GM23338 (cell line): ENCODE measurements at regions not wholly inside any gene's neighbourhood (a gene's known extent, or its start where the extent isn't known, plus 50 kb on each side); places are given as distances from the start of the nearest gene placed in this dataset.
A peak's percentile ranks its signal among the peaks of the same experiment; 100 is the strongest.

Experiments
- ATAC-seq: fragments of 200-7000 bp; cut with Tn5 transposase; 3 replicates; pipeline ENCODE4 v1.9.1; 2020
- DNase-seq: peaks from one replicate; pipeline ENCODE4 v3.0.0-alpha.2; 2015; ENCODE audit warnings: low spot score
- H2AFZ ChIP-seq: fragments of 200-600 bp; sonication (generic); 2 replicates; pipeline ENCODE4 v1.8.0; 2016; ENCODE audit warnings: antibody characterized with exemption, mild to moderate bottlenecking, moderate library complexity
- H3F3A ChIP-seq: fragments of 200-600 bp; sonication (generic); replicated peaks from 2 replicates; pipeline ENCODE4 v1.8.0; 2017; ENCODE audit warnings: antibody characterized with exemption, mixed run types, low read depth
- H3K27ac ChIP-seq: fragments of 200-600 bp; sonication (generic); 2 replicates; pipeline ENCODE4 v1.6.1; 2016; ENCODE audit warnings: low read depth
- H3K27me3 ChIP-seq: fragments of 200-600 bp; sonication (generic); 2 replicates; pipeline ENCODE4 v1.8.0; 2016; ENCODE audit warnings: mild to moderate bottlenecking, mixed run types, moderate library complexity; ENCODE audit not compliant: insufficient read depth
- H3K36me3 ChIP-seq: fragments of 200-600 bp; sonication (generic); 2 replicates; pipeline ENCODE4 v1.8.0; 2016; ENCODE audit warnings: mild to moderate bottlenecking; ENCODE audit not compliant: insufficient read depth
- H3K4me1 ChIP-seq: fragments of 200-600 bp; sonication (generic); 2 replicates; pipeline ENCODE4 v1.8.0; 2016; ENCODE audit warnings: mild to moderate bottlenecking, moderate library complexity; ENCODE audit not compliant: insufficient read depth
- H3K4me2 ChIP-seq: fragments of 200-600 bp; sonication (generic); 2 replicates; pipeline ENCODE4 v1.7.1; 2017; ENCODE audit warnings: mixed run types
- H3K4me3 ChIP-seq: fragments of 200-600 bp; sonication (generic); 2 replicates; pipeline ENCODE4 v1.6.1; 2016; ENCODE audit warnings: mixed run types
- H3K79me2 ChIP-seq: fragments of 200-600 bp; sonication (generic); replicated peaks from 2 replicates; pipeline ENCODE4 v1.8.0; 2017; ENCODE audit warnings: mild to moderate bottlenecking; ENCODE audit not compliant: insufficient read depth
- H3K9me2 ChIP-seq: fragments of 200-600 bp; sonication (generic); 2 replicates; pipeline ENCODE4 v1.8.0; 2017; ENCODE audit not compliant: insufficient read depth
- H4K20me1 ChIP-seq: fragments of 200-600 bp; sonication (generic); replicated peaks from 2 replicates; pipeline ENCODE4 v1.8.0; 2017; ENCODE audit warnings: mild to moderate bottlenecking; ENCODE audit not compliant: insufficient read depth
- H3K27ac Mint-ChIP-seq: 2 replicates; pipeline ENCODE4 v1.8.0; 2020; ENCODE audit warnings: inconsistent platforms, mild to moderate bottlenecking, moderate library complexity, mixed read lengths
- H3K27me3 Mint-ChIP-seq: 3 replicates; pipeline ENCODE4 v1.8.0; 2022; ENCODE audit warnings: low read depth, mild to moderate bottlenecking, moderate library complexity, mixed read lengths, inconsistent platforms; ENCODE audit not compliant: insufficient read depth, poor library complexity
- H3K36me3 Mint-ChIP-seq: 3 replicates; pipeline ENCODE4 v1.8.0; 2021; ENCODE audit warnings: low read depth, mild to moderate bottlenecking, inconsistent platforms, moderate library complexity, mixed read lengths
- H3K4me1 Mint-ChIP-seq: 3 replicates; pipeline ENCODE4 v1.8.0; 2020; ENCODE audit warnings: mild to moderate bottlenecking, inconsistent platforms, mixed read lengths
- H3K4me3 Mint-ChIP-seq: 3 replicates; pipeline ENCODE4 v1.8.0; 2021; ENCODE audit warnings: moderate library complexity, mild to moderate bottlenecking, inconsistent platforms, mixed read lengths
- H3K9me3 Mint-ChIP-seq: 3 replicates; pipeline ENCODE4 v1.8.0; 2020; ENCODE audit warnings: moderate library complexity, mild to moderate bottlenecking, inconsistent platforms, mixed read lengths
- EZH2 ChIP-seq: fragments of 200-600 bp; sonication (generic); IDR thresholded peaks from one replicate; pipeline ENCODE4 v1.8.0; 2017; ENCODE audit warnings: antibody characterized with exemption, mild to moderate bottlenecking, low read depth; ENCODE audit not compliant: unreplicated experiment
- NANOG ChIP-seq: IDR thresholded peaks from 2 replicates; pipeline ENCODE4 v1.6.1; 2016; ENCODE audit warnings: antibody characterized with exemption, borderline replicate concordance
- POLR2AphosphoS5 ChIP-seq: IDR thresholded peaks from 2 replicates; pipeline ENCODE4 v1.6.1; 2016; ENCODE audit warnings: antibody characterized with exemption, low read depth
- STAT1 ChIP-seq: IDR thresholded peaks from one replicate; pipeline ENCODE4 v1.6.1; 2016; ENCODE audit warnings: antibody characterized with exemption; ENCODE audit not compliant: unreplicated experiment
- ZNF114 ChIP-seq: fragments of 250-450 bp; sonication (Bioruptor Pico); IDR thresholded peaks from 2 replicates; pipeline ENCODE4 v1.5.0; 2020; ENCODE audit warnings: mild to moderate bottlenecking, moderate library complexity
- ZNF331 ChIP-seq: fragments of 250-450 bp; sonication (Bioruptor Pico); IDR thresholded peaks from 2 replicates; pipeline ENCODE4 v1.5.0; 2020; ENCODE audit warnings: low read depth, mild to moderate bottlenecking, moderate library complexity
- TF ChIP-seq, protein P1 (sequence below), 2 experiments: fragments of 200-600 bp in 1 of 2; sonication (generic) in 1 of 2; conservative IDR thresholded peaks; 2 replicates each; pipeline versions ENCODE4 v1.5.1 to v1.6.1; 2016 to 2017; ENCODE audit warnings: antibody characterized with exemption in 2 of 2, low read depth in 2 of 2, mild to moderate bottlenecking in 2 of 2, moderate library complexity in 1 of 2
- TF ChIP-seq, protein P2 (sequence below): IDR thresholded peaks from one replicate; pipeline ENCODE4 v1.6.1; 2018; ENCODE audit warnings: antibody characterized with exemption; ENCODE audit not compliant: unreplicated experiment
- TF ChIP-seq, protein P3 (sequence below): IDR thresholded peaks from 2 replicates; pipeline ENCODE4 v1.6.1; 2016; ENCODE audit warnings: antibody characterized with exemption
- TF ChIP-seq, protein P4 (sequence below): fragments of 250-450 bp; sonication (Bioruptor Pico); IDR thresholded peaks from 2 replicates; pipeline ENCODE4 v1.5.0; 2020; ENCODE audit warnings: mild to moderate bottlenecking, moderate library complexity

DNA sequence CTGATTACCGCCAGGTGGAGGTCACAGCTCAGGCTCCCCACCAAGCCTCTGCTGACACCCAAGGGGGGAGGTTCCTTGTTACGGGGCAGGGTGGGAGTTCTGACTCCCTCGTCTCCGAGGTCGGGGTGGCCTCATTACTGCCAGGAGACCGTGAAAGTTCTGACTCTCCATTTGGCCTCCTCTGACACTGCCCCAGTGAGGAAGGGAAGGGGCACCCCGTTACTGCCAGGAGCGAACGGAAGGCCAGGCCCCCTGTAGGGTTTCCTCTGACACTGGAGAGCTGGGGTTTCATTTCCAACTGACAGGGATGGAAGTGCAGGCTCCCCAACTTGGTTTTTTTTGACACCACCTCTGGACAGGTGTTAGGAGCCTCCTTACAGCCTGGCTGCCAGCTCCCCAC, 138.1 kb upstream of the EEPD1 start:
- Histone ChIP-seq H3K4me1 (no peaks in the 10 kb centered on the region), H3K36me3 (no peaks in the 10 kb centered on the region), H3K27me3 (no peaks in the 10 kb centered on the region), H3K27ac (no peak overlapping the region), H3K4me3 (no peak overlapping the region), H4K20me1 (no peaks in the 10 kb centered on the region), H3K79me2 (no peaks in the 10 kb centered on the region), H3F3A (no peaks in the 10 kb centered on the region), H3K9me2 (no peaks in the 10 kb centered on the region), H2AFZ (no peak overlapping the region), H3K4me2 (no peak overlapping the region)
- ATAC-seq, result no peak
- Mint-ChIP-seq H3K9me3 (no peaks in the 10 kb centered on the region), H3K4me3 (no peak overlapping the region), H3K27me3 (peaks cover 10% of the 10 kb centered on the region), H3K4me1 (peaks cover 10% of the 10 kb centered on the region), H3K36me3 (no peaks in the 10 kb centered on the region), H3K27ac (no peak overlapping the region)
- DNase-seq, result no peak
- TF ChIP-seq STAT1, result no peak
- TF ChIP-seq, protein P1, sequence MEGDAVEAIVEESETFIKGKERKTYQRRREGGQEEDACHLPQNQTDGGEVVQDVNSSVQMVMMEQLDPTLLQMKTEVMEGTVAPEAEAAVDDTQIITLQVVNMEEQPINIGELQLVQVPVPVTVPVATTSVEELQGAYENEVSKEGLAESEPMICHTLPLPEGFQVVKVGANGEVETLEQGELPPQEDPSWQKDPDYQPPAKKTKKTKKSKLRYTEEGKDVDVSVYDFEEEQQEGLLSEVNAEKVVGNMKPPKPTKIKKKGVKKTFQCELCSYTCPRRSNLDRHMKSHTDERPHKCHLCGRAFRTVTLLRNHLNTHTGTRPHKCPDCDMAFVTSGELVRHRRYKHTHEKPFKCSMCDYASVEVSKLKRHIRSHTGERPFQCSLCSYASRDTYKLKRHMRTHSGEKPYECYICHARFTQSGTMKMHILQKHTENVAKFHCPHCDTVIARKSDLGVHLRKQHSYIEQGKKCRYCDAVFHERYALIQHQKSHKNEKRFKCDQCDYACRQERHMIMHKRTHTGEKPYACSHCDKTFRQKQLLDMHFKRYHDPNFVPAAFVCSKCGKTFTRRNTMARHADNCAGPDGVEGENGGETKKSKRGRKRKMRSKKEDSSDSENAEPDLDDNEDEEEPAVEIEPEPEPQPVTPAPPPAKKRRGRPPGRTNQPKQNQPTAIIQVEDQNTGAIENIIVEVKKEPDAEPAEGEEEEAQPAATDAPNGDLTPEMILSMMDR (conservative IDR thresholded peaks at IDR 0.05; ENCODE audit: low read depth in 2 of 2), result 0 out of 4 replicates have a peak, but pooled peaks of 1 of the 2 experiments have one; percentile 10

DNA sequence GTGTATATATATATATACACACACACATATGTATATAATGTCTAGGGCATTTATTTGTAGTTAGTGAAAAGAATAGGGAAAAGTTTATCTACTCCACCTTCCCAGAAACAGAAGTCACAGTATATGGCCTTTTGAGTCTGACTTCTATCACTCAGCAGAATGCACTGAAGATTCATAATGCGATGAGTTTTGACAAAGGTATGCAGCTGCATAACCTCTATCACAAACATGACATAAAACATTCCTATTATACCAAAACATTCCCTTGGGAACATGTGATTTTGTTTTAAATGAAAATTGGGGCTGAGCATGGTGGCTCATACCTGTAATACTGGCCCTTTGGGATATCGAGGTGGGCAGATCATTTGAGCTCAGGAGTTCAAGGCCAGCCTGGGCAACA, 137.3 kb upstream of the EEPD1 start:
- H4K20me1 ChIP-seq, result no peaks in the 10 kb centered on the region
- no peak overlapping the region for H2AFZ ChIP-seq
- no peaks in the 10 kb centered on the region for H3F3A ChIP-seq
- Mint-ChIP-seq H3K4me3 (no peak overlapping the region), H3K4me1 (peaks cover 10% of the 10 kb centered on the region), H3K36me3 (no peaks in the 10 kb centered on the region), H3K27ac (no peak overlapping the region), H3K27me3 (peaks cover 10% of the 10 kb centered on the region), H3K9me3 (no peaks in the 10 kb centered on the region)
- no peak for DNase-seq
- no peak for ATAC-seq
- no peak overlapping the region for H3K27ac ChIP-seq
- H3K79me2 ChIP-seq, result no peaks in the 10 kb centered on the region
- H3K9me2 ChIP-seq, result no peaks in the 10 kb centered on the region
- H3K4me2 ChIP-seq, result no peak overlapping the region
- H3K4me1 ChIP-seq, result no peaks in the 10 kb centered on the region
- H3K4me3 ChIP-seq, result no peak overlapping the region
- no peaks in the 10 kb centered on the region for H3K27me3 ChIP-seq
- H3K36me3 ChIP-seq, result no peaks in the 10 kb centered on the region
- no peak for TF ChIP-seq ZNF331
- TF ChIP-seq, protein P2, sequence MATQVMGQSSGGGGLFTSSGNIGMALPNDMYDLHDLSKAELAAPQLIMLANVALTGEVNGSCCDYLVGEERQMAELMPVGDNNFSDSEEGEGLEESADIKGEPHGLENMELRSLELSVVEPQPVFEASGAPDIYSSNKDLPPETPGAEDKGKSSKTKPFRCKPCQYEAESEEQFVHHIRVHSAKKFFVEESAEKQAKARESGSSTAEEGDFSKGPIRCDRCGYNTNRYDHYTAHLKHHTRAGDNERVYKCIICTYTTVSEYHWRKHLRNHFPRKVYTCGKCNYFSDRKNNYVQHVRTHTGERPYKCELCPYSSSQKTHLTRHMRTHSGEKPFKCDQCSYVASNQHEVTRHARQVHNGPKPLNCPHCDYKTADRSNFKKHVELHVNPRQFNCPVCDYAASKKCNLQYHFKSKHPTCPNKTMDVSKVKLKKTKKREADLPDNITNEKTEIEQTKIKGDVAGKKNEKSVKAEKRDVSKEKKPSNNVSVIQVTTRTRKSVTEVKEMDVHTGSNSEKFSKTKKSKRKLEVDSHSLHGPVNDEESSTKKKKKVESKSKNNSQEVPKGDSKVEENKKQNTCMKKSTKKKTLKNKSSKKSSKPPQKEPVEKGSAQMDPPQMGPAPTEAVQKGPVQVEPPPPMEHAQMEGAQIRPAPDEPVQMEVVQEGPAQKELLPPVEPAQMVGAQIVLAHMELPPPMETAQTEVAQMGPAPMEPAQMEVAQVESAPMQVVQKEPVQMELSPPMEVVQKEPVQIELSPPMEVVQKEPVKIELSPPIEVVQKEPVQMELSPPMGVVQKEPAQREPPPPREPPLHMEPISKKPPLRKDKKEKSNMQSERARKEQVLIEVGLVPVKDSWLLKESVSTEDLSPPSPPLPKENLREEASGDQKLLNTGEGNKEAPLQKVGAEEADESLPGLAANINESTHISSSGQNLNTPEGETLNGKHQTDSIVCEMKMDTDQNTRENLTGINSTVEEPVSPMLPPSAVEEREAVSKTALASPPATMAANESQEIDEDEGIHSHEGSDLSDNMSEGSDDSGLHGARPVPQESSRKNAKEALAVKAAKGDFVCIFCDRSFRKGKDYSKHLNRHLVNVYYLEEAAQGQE, result no peak
- TF ChIP-seq, protein P3, sequence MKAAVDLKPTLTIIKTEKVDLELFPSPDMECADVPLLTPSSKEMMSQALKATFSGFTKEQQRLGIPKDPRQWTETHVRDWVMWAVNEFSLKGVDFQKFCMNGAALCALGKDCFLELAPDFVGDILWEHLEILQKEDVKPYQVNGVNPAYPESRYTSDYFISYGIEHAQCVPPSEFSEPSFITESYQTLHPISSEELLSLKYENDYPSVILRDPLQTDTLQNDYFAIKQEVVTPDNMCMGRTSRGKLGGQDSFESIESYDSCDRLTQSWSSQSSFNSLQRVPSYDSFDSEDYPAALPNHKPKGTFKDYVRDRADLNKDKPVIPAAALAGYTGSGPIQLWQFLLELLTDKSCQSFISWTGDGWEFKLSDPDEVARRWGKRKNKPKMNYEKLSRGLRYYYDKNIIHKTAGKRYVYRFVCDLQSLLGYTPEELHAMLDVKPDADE, result no peak
- no peak for TF ChIP-seq POLR2AphosphoS5
- TF ChIP-seq EZH2, result no peak
- TF ChIP-seq, protein P4, sequence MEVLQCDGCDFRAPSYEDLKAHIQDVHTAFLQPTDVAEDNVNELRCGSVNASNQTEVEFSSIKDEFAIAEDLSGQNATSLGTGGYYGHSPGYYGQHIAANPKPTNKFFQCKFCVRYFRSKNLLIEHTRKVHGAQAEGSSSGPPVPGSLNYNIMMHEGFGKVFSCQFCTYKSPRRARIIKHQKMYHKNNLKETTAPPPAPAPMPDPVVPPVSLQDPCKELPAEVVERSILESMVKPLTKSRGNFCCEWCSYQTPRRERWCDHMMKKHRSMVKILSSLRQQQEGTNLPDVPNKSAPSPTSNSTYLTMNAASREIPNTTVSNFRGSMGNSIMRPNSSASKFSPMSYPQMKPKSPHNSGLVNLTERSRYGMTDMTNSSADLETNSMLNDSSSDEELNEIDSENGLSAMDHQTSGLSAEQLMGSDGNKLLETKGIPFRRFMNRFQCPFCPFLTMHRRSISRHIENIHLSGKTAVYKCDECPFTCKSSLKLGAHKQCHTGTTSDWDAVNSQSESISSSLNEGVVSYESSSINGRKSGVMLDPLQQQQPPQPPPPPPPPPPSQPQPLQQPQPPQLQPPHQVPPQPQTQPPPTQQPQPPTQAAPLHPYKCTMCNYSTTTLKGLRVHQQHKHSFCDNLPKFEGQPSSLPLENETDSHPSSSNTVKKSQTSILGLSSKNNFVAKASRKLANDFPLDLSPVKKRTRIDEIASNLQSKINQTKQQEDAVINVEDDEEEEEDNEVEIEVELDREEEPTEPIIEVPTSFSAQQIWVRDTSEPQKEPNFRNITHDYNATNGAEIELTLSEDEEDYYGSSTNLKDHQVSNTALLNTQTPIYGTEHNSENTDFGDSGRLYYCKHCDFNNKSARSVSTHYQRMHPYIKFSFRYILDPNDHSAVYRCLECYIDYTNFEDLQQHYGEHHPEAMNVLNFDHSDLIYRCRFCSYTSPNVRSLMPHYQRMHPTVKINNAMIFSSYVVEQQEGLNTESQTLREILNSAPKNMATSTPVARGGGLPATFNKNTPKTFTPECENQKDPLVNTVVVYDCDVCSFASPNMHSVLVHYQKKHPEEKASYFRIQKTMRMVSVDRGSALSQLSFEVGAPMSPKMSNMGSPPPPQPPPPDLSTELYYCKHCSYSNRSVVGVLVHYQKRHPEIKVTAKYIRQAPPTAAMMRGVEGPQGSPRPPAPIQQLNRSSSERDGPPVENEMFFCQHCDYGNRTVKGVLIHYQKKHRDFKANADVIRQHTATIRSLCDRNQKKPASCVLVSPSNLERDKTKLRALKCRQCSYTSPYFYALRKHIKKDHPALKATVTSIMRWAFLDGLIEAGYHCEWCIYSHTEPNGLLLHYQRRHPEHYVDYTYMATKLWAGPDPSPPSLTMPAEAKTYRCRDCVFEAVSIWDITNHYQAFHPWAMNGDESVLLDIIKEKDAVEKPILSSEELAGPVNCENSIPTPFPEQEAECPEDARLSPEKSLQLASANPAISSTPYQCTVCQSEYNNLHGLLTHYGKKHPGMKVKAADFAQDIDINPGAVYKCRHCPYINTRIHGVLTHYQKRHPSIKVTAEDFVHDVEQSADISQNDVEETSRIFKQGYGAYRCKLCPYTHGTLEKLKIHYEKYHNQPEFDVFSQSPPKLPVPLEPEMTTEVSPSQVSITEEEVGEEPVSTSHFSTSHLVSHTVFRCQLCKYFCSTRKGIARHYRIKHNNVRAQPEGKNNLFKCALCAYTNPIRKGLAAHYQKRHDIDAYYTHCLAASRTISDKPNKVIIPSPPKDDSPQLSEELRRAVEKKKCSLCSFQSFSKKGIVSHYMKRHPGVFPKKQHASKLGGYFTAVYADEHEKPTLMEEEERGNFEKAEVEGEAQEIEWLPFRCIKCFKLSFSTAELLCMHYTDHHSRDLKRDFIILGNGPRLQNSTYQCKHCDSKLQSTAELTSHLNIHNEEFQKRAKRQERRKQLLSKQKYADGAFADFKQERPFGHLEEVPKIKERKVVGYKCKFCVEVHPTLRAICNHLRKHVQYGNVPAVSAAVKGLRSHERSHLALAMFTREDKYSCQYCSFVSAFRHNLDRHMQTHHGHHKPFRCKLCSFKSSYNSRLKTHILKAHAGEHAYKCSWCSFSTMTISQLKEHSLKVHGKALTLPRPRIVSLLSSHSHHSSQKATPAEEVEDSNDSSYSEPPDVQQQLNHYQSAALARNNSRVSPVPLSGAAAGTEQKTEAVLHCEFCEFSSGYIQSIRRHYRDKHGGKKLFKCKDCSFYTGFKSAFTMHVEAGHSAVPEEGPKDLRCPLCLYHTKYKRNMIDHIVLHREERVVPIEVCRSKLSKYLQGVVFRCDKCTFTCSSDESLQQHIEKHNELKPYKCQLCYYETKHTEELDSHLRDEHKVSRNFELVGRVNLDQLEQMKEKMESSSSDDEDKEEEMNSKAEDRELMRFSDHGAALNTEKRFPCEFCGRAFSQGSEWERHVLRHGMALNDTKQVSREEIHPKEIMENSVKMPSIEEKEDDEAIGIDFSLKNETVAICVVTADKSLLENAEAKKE (CRISPR knock-in tag), result no peak
- no peak for TF ChIP-seq NANOG
- TF ChIP-seq ZNF114 (CRISPR knock-in tag), result no peak
